GM21528 (cell line): ENCODE measurements at regions not wholly inside any gene's neighbourhood (a gene's known extent, or its start where the extent isn't known, plus 50 kb on each side); places are given as distances from the start of the nearest gene placed in this dataset.

ENCODE experiments used
- ATAC-seq: cut with Tn5 transposase; IDR thresholded peaks from one replicate; pipeline ENCODE4 v1.9.1; 2021; ENCODE audit warnings: mild to moderate bottlenecking, moderate library complexity; ENCODE audit not compliant: unreplicated experiment, low FRiP score

GRCh38 chr5:110916381-110917049, 155.0 kb upstream of the TSLP start:
- no peak for ATAC-seq

GRCh38 chr5:110917161-110917875, 154.2 kb upstream of the TSLP start:
- no peak for ATAC-seq

- ATAC-seq, result no peak
Observed at GRCh38 chr5:110918683-110919082, 152.8 kb upstream of the TSLP start.

GRCh38 chr5:110923971-110924370, 147.5 kb upstream of the TSLP start:
- no peak for ATAC-seq

GRCh38 chr5:110925398-110925797, 146.1 kb upstream of the TSLP start:
- no peak for ATAC-seq

- no peak for ATAC-seq
Observed at GRCh38 chr5:110925916-110926315, 145.6 kb upstream of the TSLP start.

GRCh38 chr5:110932755-110933488, 138.6 kb upstream of the TSLP start:
- ATAC-seq, result peak; percentile 82

- no peak for ATAC-seq
Observed at GRCh38 chr5:110940136-110940535, 131.4 kb upstream of the TSLP start.

- ATAC-seq, result no peak
Observed at GRCh38 chr5:110945874-110946436, 125.6 kb upstream of the TSLP start.

- ATAC-seq, result no peak
Observed at GRCh38 chr5:110951373-110951791, 120.1 kb upstream of the TSLP start.

GRCh38 chr5:110956280-110956912, 115.1 kb upstream of the TSLP start:
- no peak for ATAC-seq

GRCh38 chr5:110956913-110957813, 114.3 kb upstream of the TSLP start:
- no peak for ATAC-seq

GRCh38 chr5:110957934-110958333, 113.6 kb upstream of the TSLP start:
- no peak for ATAC-seq

GRCh38 chr5:110963495-110963894, 108.0 kb upstream of the TSLP start:
- no peak for ATAC-seq

- no peak for ATAC-seq
Observed at GRCh38 chr5:110965773-110966581, 105.5 kb upstream of the TSLP start.

- no peak for ATAC-seq
Observed at GRCh38 chr5:110968246-110969005, 103.1 kb upstream of the TSLP start.

- ATAC-seq, result no peak
Observed at GRCh38 chr5:110969502-110969901, 102.0 kb upstream of the TSLP start.

GRCh38 chr5:110973510-110973909, 98.0 kb upstream of the TSLP start:
- ATAC-seq, result no peak
